DND-41 (cell line): ENCODE measurements at regions not wholly inside any gene's neighbourhood (a gene's known extent, or its start where the extent isn't known, plus 50 kb on each side); places are given as distances from the start of the nearest gene placed in this dataset.

Source experiments
- EZH2 ChIP-seq: IDR thresholded peaks from 3 replicates; pipeline ENCODE4 v1.6.1; 2012; ENCODE audit warnings: borderline replicate concordance, low read depth, mild to moderate bottlenecking, moderate library complexity, low read length, inconsistent platforms; ENCODE audit not compliant: severe bottlenecking
- TF ChIP-seq, protein P1 (sequence below): IDR thresholded peaks from 2 replicates; pipeline ENCODE4 v1.5.1; 2012; ENCODE audit warnings: borderline replicate concordance, low read length, moderate library complexity, mild to moderate bottlenecking; ENCODE audit not compliant: poor library complexity, severe bottlenecking; ENCODE audit errors: extremely low read depth

DNA sequence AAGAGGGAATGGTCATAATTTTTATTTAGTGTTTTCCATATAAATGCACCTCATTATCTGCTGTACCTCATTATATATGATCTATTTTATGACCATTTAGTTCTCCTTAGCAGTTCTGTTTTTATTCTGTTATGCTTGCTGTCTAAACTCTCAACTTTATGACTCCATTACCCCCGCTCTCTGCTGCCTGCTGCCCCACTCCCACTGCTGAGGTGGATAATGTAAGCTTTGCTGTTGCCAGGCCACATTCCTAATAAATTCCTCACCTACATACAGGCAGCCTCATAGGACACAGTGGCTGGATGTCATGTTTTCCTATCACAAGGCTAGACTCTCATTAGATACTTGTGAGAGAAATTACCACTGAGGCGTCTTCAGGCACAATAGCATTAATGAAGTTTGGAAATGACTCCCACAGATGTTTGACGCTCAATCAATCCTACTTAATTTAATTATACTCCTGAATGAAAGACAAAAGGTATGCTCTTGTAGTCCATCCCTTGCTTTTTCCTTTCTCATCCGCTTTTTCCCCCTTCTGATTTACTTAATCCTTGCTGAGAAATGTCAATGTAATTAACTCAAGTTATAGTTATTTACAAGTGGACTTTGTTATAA, 497.5 kb upstream of the IGFBP7 start:
- TF ChIP-seq, protein P1, sequence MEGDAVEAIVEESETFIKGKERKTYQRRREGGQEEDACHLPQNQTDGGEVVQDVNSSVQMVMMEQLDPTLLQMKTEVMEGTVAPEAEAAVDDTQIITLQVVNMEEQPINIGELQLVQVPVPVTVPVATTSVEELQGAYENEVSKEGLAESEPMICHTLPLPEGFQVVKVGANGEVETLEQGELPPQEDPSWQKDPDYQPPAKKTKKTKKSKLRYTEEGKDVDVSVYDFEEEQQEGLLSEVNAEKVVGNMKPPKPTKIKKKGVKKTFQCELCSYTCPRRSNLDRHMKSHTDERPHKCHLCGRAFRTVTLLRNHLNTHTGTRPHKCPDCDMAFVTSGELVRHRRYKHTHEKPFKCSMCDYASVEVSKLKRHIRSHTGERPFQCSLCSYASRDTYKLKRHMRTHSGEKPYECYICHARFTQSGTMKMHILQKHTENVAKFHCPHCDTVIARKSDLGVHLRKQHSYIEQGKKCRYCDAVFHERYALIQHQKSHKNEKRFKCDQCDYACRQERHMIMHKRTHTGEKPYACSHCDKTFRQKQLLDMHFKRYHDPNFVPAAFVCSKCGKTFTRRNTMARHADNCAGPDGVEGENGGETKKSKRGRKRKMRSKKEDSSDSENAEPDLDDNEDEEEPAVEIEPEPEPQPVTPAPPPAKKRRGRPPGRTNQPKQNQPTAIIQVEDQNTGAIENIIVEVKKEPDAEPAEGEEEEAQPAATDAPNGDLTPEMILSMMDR: no peak
- no peak for TF ChIP-seq EZH2
